ENCODE measurements at regions not wholly inside any gene's neighbourhood (a gene's known extent, or its start where the extent isn't known, plus 50 kb on each side); places are given as distances from the start of the nearest gene placed in this dataset.
"Not testable (repeated sequence)": the region's sequence is repeated elsewhere in the genome, so short reads cannot be mapped to it uniquely, and the experiment has no call there.

DNA sequence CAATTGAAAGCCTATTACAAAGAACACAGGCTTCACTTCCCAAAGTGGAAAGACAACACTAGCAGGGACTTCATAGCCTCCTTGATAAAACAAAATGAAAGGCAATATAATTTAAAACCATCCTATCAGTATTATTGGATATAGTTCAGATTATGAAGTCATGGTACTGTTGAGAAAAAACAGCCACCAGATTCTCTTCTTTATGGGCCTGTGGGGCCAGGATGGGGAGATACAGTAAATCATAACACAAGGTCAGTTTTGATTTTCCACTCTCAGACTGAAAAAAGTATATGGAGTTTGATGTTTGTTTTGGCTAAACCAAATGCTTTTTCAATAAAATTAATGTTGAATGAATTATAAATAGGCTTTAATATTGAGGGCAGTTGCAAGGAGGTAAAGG is 129.1 kb downstream of the BCL2L11 start:
- no peak for DNase-seq (ENCODE audit: low spot score)
- in situ Hi-C loops (cut with HindIII; ENCODE audit: low sequenced_read_pairs), result no loop called here

DNA sequence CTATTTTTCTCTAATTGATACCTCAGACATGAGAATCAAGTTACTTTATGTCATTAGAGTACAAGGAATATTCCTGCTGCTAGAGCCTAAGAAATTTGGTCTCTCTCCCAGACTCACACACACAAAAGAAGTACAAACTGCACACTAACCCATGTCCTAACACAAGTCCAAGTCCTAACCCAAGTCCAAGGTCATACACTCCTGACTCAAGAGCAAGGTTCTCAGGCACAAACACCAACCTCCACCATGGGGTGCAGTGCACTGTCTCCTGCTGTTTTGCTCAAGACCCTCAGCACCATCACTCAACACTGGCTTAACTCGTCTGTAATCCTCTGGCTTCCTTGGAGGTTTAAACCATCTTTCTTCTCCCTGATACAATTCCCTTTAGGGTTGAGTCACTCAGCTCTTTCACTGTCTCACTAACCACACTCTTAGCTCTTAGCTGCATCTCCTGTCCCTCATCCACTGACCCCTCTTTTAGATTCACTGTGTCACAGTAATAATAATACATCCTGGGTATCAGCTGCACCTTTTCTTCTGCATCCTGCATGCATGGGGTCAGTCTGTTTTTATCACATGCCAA is 129.8 kb downstream of the BCL2L11 start:
- in situ Hi-C loops (cut with HindIII; ENCODE audit: low sequenced_read_pairs), result no loop called here
- DNase-seq (ENCODE audit: low spot score), result no peak

DNA sequence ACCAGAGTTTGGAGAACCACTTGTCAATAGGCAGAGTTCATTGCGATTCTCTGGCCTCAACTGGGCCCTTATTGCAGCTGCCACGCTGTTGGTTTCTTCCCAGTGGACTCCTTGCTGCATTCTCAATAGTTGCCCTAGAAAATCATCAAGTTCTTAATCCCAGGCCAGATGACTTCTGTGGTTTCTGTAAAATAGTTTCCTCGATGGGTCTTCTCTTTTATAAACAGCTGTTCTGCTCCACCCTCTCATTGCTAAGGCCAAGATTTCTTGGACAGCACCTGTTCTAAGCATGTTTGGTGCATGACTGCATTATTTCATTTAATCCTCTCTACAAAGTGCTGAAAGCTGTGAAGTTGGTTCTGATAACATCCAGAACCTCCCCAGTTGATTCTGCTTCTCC is 131.0 kb downstream of the BCL2L11 start:
- DNase-seq (ENCODE audit: low spot score), result no peak
- in situ Hi-C loops (cut with HindIII; ENCODE audit: low sequenced_read_pairs), result no loop called here

DNA sequence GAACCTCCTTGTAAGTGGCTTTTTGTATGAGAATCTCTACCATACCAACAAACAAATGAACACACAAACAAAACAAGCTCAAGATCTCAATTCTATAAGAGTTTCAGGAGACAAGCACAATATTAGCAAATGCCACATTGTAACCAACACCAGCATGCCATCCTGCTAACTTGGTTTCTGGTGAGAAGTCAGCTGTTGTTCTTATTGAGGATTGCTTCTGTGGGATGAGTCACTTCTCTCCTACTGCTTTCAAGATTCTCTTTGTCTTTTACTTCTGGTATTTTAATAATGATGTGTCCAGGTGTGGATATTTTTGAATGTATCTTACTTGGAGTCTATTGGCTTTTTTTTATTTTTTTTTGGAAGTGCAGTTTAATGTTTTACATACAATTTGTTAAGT is 131.7 kb downstream of the BCL2L11 start:
- DNase-seq (ENCODE audit: low spot score), result no peak

DNA sequence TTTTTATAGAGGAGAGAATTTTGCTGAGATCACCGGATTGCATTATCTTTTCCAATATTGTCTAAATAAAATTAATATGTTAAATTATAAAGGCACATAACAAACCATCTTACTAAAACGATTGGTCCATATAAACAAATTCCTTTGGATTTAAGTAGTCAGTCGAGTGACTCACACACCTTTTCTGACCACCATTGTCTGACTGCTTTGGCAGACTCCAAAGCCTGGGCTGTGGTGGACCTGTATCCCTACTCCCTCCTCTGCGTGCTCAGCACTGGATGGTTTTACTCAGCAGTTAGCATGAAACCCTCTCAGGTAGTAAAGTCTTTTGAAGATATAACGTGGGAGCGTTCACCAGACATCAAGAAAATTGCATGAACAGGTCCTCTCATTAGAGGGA is 134.2 kb downstream of the BCL2L11 start:
- in situ Hi-C loops (cut with HindIII; ENCODE audit: low sequenced_read_pairs); DNase-seq (ENCODE audit: low spot score): not testable (repeated sequence)

More for the DNA sequence above, 131.7 kb downstream of the BCL2L11 start:
- in situ Hi-C loops (cut with HindIII; ENCODE audit: low sequenced_read_pairs), result no loop called here

DNA sequence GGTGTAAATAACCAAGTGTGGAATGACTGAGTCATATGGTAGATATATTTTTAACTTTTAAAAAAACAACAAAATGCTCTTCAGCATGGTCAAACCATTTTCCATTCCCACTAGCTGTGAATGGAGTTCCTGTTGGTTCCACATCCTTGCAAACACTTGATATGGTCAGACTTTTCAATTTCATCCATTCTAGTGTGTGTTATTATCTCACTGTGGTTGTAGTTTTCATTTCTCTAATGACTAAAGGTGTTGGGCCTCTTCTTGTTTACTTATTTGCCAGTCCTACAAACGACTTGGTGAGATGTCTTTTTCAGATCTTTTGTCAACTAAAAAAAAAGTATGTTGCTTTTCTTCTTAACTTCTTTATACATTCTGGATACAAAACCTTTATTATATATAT is 135.9 kb downstream of the BCL2L11 start:
- DNase-seq (ENCODE audit: low spot score); in situ Hi-C loops (cut with HindIII; ENCODE audit: low sequenced_read_pairs): not testable (repeated sequence)

DNA sequence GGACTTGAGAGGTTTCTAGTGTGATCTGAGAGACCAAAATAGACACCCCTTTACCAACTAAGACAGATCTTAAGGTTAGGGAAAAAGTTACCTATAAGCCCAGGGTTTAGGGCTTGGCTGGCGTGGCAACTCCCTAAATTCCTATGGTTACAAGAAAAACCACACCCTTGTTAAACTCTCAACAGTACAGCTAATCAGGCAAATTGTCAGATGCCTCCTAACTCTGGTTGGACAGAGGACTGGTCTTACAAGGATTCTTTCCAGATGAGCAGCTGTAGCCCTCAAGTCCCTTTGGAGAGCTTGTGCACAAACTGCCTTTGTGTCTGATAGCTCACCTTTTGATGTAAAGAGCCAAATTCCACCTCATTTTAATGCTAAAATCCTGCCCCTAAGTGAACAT is 136.9 kb downstream of the BCL2L11 start:
- in situ Hi-C loops (cut with HindIII; ENCODE audit: low sequenced_read_pairs), result not testable (repeated sequence)

DNA sequence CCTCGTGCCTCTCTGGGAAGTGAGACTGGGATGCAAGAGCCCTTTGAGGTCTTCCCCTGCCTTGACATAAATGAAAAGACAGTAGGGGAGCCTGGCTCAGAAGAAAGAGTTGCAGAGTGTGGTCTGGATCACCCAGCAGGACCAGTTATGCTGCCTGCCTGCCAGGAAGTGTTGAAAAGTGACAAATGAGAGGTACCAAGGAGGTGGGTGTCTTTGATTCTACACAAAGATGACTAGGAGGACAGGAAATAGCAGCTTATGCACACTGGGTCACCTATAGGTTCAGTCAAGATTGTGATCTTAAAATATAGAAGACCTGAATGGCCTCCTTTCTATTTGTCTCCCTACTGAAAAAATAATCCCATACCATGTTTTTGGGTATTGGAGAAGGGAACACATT is 137.6 kb downstream of the BCL2L11 start:
- DNase-seq (ENCODE audit: low spot score); in situ Hi-C loops (cut with HindIII; ENCODE audit: low sequenced_read_pairs): not testable (repeated sequence)

More for the DNA sequence above, 136.9 kb downstream of the BCL2L11 start:
- DNase-seq (ENCODE audit: low spot score), result not testable (repeated sequence)

DNA sequence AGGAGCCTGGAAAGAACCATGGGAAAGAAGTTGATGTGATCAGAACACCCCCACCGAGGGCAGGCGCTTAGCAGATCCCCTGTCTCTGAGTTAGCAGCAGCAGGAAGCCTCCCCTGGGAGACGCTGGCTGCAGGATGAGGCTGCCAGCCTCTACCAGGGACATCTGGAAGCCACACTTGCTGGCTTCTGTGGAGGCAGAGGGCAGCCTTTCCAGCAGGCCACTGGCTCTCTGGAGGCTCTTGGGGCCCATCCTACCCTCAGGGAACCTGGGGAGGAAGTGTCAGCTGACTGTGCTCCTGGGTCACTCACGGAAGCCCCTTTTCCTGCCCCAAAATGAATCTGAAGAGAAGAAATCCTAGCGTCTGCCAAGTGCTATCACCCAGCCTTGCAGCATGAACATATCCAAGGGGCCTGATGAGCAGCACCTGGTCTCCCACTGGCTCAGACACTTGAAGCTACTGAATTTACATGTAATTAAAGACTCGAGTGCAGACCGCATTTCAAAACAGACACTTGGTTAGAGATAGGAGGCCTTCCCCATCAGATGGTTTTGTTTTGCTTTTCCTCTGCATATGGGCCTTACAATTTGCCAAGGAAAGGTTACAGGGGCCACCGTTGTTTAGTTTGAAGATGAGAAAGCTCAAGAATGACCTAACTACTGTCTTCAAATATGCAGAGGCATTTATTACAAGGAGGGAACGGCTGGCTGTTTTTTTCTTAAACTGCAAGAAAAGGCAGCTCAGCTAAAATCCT is 142.1 kb downstream of the BCL2L11 start:
- DNase-seq (ENCODE audit: low spot score); in situ Hi-C loops (cut with HindIII; ENCODE audit: low sequenced_read_pairs): not testable (repeated sequence)

DNA sequence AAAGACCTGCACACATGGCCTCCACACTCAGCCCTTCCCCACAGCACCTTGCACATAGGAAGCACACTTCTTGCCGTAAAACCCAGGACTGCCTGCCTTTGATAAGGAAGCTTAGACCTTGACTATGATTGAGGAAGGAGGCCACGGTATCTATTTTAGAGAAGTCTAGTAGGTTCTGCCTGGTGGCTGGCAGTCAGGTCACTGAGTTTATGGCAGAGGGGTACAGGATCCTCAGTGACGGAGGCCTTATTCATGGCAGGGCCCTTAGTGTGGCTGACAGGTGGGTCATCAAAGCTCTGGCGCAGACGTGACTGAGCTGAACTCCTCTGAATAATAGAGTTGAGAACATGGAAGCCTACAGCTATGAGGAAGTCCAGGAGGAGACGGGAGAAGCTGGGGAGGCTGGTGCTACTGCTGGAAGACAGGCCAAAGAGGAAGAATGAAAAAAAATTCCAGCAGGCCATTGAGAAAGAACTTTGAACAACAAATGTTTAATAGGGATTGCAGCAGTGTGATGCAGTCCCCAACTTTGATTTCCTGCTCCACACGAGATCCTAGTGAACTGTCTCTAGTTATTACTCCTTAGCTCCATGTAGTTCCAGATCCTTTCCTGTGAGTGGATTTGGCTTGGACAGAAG is 142.8 kb downstream of the BCL2L11 start:
- in situ Hi-C loops (cut with HindIII; ENCODE audit: low sequenced_read_pairs); DNase-seq (ENCODE audit: low spot score): not testable (repeated sequence)

DNA sequence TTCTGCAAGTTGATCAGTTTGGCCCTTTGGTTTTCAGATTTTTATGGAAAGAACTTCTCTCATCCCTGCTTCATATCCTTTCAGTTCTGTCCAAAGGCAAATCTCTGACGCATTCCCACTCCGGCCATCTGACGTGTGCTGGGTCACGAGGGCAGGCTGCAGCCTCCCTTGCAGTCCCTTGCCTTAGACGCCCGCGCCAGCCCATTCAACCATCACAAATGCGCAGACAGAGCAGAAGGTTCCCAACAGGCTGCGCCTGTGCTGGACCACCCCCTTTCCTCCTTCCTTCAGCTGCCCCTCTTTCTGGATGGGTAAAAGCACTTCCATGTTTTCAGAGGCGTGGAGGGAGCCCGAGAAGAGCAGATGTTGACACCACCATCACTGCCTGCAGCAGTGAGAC is 144.2 kb downstream of the BCL2L11 start:
- in situ Hi-C loops (cut with HindIII; ENCODE audit: low sequenced_read_pairs), result not testable (repeated sequence)
- peak; percentile 11 for DNase-seq (ENCODE audit: low spot score)

DNA sequence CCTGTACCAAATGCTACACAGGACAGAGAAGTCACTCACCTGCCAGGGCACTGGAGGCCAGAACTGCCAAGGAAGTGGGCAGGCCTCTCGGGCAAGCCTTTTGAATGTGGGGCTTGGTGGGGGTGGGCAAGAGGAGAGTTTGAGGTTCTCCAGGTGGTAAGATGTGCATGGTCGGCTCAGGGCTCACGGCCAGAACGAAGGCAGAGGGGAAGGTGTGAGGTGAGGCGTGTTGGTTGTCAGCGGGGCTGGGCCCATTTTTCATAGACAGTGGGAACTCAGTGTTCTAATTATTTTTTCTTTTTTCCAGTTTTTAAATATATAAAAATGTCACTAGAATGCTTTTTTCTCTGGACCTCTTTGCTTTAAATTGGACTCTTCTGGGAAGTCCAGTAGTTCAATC is 145.8 kb downstream of the BCL2L11 start:
- DNase-seq (ENCODE audit: low spot score); in situ Hi-C loops (cut with HindIII; ENCODE audit: low sequenced_read_pairs): not testable (repeated sequence)

DNA sequence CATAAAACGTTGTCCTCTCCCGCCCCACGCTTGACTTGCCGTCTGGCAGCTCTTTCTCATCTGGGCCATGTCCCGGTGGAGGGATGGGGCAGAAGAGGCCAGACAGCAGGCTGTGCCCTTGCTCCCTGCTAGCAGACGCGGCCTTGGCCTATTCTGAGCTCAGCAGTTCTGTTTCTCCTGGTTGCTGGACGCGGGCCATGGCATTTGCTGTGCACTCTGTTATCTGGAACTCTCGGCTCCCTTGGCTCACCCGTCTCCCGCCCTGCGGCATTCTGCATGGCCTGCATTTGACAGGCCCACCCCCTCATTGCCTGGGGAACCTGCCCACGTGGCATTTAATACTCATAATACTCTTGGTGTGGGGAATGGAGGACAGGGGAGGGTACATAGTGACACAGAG is 146.3 kb downstream of the BCL2L11 start:
- in situ Hi-C loops (cut with HindIII; ENCODE audit: low sequenced_read_pairs), result not testable (repeated sequence)
- peak; percentile 85 for DNase-seq (ENCODE audit: low spot score)

DNA sequence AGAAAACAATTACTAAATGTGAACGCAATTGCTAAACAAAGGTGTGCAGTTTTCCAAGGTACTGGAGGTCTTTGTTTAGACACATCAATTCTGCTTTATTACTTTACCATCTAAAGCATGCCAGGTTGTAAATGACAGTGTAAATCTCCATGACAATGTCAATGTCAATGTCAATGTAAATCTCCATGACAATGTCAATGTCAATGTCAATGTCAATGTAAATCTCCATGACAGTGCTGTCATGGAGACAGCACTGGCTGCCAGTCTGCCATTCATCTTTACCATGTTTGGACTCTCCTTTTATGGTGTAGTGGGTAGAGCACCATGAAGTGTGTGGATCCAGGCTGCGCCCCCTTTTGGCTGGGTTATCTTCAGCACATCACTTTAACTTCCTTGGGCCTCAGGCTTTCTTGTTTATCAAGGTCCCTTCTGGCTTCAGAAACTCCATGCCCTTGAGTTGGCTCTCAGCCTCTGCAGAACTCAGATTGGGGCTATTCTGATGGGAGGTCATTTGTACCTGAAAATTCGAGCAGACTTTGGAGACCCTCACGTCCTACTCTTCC is 149.1 kb downstream of the BCL2L11 start:
- in situ Hi-C loops (cut with HindIII; ENCODE audit: low sequenced_read_pairs); DNase-seq (ENCODE audit: low spot score): not testable (repeated sequence)

DNA sequence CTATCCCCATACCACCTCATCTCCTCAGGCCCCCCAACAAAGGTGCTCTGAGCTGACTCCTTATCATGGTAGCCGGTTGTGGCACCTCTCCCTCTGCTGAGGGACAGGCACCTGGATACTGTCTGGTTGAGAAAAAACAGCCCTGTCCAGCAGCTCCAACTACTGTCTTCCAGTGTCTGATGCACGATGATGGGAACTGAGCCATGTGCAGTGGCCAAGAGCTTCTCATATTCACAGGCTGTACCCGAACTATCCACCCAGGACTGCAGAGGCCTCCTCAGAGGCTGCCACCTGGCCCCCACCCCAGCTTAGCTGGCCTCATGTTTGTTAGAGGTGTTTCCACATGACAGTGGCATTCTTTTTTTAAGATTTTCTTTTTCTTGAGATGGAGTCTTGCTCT is 149.9 kb downstream of the BCL2L11 start:
- in situ Hi-C loops (cut with HindIII; ENCODE audit: low sequenced_read_pairs); DNase-seq (ENCODE audit: low spot score): not testable (repeated sequence)

DNA sequence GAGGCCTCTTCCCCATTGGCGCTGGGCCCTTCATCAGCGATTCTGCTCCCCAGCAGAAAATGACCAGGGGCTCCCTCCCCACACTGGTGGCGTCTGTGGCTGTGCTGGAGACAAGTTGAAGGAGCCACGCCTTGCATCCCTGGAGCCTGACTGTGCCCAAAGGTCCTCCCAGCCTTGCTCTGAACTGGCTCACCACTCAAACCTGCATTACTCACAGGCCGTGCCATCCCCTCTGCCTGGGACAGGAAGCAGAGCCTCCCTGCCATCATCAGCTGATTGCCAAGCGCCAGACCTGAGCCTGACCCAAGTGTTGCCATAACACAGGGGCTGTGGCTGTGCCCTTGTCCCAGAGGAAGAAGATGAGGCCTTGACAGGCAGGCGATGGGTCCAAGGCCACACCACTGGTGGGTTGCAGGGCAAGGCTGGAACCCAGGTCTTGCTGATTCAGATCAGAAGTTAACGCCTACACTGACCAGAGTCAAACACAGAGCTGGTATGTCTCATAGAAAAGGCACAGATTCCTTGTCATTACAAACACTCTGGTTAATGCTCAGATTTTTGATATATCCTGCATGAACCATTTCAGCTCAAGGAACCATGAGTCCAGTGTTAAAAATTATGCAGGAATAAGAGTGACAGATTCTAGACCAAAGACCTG is 151.1 kb downstream of the BCL2L11 start:
- DNase-seq (ENCODE audit: low spot score); in situ Hi-C loops (cut with HindIII; ENCODE audit: low sequenced_read_pairs): not testable (repeated sequence)

DNA sequence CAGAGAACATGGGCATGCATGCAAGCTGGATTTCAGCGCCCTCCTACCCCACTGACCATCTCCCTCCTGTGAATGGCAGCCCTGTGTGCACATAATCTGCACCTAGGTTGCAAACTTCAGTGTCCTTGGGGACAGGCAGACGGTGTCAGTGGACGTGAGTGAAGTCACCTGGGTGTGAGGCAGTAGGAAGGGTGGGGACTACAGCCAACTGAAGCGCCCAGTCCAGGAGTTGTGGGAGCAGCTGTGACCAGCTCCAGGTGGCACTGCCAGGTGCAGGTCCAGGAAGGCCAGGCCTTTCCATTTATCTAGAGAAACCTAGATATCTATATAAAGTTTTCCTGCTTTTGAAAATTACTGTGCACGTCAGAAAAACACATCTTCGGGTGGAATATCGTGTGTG is 152.3 kb downstream of the BCL2L11 start:
- in situ Hi-C loops (cut with HindIII; ENCODE audit: low sequenced_read_pairs); DNase-seq (ENCODE audit: low spot score): not testable (repeated sequence)

DNA sequence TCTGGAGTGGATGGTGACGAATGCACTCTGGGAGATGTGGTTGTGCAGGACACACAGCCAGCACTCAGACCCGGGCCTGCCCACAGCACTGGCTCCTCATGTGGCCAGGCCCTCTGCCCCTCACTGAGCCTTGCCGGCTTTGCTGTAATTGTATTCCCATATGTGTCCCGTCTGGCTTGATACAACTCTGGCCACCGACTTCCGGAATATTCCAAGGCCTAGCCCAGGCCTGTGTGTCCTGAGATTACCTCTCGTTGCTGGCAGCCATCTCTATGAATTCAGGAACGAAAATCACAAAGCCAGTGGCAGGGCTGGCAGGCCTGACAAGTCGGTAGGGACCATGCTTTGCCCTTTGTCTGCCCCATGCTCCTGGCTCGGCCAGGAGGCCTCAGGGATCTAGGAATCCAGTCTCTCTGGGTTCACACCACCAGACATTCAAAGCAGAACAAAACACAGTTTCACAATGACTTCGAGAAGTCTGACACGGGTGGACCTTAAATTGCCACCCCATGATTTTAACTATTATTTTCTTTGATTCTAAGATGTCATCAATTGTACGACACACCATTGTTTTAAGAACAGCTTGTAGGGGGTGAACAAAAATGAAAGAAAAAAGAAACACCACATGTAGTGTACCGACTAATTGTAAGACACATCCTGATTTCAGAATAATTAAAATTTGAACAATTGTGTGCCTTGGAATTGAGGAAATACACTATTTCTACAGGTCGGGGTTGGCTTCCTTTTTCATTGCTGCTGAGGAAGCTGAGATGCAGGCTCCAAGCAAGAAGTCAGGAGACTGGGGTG is 154.5 kb downstream of the BCL2L11 start:
- DNase-seq (ENCODE audit: low spot score); in situ Hi-C loops (cut with HindIII; ENCODE audit: low sequenced_read_pairs): not testable (repeated sequence)

DNA sequence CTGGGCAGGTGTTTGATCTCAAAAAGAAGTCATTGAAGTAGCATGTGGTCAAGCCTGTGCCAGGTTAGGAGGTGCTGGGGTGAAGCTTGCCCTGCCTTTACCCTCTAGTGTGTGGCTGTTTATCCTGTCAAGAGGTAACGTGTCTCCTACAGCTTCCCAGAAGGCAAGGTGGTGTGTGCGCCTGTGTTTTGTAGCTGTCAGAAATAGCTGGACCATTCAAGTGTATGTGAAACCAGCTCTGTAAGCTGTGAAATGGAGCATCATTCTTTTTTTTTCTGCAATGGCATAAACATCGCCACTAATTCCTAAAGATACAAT is 155.1 kb downstream of the BCL2L11 start:
- in situ Hi-C loops (cut with HindIII; ENCODE audit: low sequenced_read_pairs), result not testable (repeated sequence)

More for the DNA sequence above, 155.1 kb downstream of the BCL2L11 start:
- DNase-seq (ENCODE audit: low spot score), result not testable (repeated sequence)

All from G401 (cell line).